ENCODE measurements at regions not wholly inside any gene's neighbourhood (a gene's known extent, or its start where the extent isn't known, plus 50 kb on each side); places are given as distances from the start of the nearest gene placed in this dataset.
A peak's percentile ranks its signal among the peaks of the same experiment; 100 is the strongest.

GRCh38 chrX:4450177-4450576 is 736.7 kb upstream of the PRKX start:
- no peak for DNase-seq

DNA sequence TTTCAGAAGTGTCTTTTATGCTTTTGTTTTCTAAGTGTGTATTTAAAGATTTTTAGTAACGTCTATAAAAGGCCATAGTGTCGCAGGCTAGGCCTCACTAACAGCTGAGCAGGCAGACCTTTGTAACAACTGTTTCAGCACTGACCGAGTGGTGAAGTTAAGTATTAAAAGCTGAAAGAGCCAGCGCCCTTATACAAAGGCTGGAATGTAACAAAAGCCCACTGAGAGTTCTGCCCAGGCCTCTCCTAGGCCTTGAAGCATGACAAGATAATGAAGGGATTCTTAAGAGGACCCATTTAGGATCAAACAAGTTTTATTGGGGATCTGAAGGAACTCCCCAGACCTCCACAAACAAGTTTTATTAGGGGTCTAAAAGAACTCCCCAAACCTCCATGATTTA is 722.5 kb upstream of the PRKX start:
- DNase-seq = no peak

GRCh38 chrX:4397471-4397870 is 684.0 kb upstream of the PRKX start:
- DNase-seq = no peak

DNA sequence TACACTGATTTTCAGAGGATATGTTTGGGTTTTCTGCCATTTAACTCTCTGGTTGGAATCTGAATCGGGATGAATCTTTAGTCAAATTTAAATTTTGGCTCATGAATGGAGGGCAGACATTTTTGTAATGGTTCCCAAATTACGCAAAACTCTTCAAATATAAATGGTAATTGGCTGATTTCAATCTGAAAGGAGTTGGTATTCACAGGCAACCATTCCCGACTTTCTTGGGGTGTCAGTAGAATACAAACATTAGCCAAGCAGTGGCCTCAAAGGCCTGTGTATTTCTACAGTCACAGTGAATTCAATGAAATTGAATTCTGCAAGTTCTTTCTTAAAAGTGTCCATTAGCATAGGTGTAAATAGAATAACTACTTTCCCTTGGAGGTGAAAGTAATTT is 668.8 kb upstream of the PRKX start:
- no peak for DNase-seq

GRCh38 chrX:4380710-4381109 is 667.3 kb upstream of the PRKX start:
- no peak for DNase-seq

DNA sequence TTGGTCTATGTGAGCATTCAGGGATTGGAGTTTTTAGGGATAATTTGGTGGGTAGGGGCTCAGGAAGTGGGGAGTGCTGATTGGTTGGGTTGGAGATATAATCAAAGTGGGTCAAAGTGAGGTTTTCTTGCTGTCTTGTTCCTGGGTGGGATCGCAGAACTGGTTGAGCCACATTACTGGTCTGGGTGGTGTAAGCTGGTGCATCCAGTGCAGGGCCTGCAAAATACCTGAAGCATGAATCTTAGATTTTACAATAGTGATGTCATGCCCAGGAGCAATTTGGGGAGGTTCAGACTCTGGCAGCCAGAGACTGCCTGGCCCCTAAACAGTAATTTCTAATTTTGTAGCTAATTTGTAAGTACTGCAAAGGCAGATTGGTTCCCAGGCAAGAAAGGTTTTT is 665.6 kb upstream of the PRKX start:
- no peak for DNase-seq

- no peak for DNase-seq
Measured at GRCh38 chrX:4373791-4374190, 660.3 kb upstream of the PRKX start.

- no peak for DNase-seq
Measured at GRCh38 chrX:4358577-4358976, 645.1 kb upstream of the PRKX start.

- DNase-seq = no peak
Measured at GRCh38 chrX:4322916-4323315, 609.5 kb upstream of the PRKX start.

GRCh38 chrX:4320436-4320947 is 607.0 kb upstream of the PRKX start:
- DNase-seq = no peak

- no peak for DNase-seq
Measured at GRCh38 chrX:4315891-4316290, 602.4 kb upstream of the PRKX start.

- no peak for DNase-seq
Measured at GRCh38 chrX:4314586-4314985, 601.1 kb upstream of the PRKX start.

- DNase-seq = no peak
Measured at GRCh38 chrX:4277122-4277521, 563.7 kb upstream of the PRKX start.

- DNase-seq = no peak
Measured at GRCh38 chrX:4268676-4269075, 555.2 kb upstream of the PRKX start.

- DNase-seq = no peak
Measured at GRCh38 chrX:4265036-4265435, 551.6 kb upstream of the PRKX start.

GRCh38 chrX:4263030-4263803 is 549.8 kb upstream of the PRKX start:
- peak; percentile 18 for DNase-seq

GRCh38 chrX:4253092-4253491 is 539.6 kb upstream of the PRKX start:
- DNase-seq = no peak

GRCh38 chrX:4249401-4249800 is 536.0 kb upstream of the PRKX start:
- DNase-seq = no peak

- DNase-seq = no peak
Measured at GRCh38 chrX:4243759-4244158, 530.3 kb upstream of the PRKX start.

DNA sequence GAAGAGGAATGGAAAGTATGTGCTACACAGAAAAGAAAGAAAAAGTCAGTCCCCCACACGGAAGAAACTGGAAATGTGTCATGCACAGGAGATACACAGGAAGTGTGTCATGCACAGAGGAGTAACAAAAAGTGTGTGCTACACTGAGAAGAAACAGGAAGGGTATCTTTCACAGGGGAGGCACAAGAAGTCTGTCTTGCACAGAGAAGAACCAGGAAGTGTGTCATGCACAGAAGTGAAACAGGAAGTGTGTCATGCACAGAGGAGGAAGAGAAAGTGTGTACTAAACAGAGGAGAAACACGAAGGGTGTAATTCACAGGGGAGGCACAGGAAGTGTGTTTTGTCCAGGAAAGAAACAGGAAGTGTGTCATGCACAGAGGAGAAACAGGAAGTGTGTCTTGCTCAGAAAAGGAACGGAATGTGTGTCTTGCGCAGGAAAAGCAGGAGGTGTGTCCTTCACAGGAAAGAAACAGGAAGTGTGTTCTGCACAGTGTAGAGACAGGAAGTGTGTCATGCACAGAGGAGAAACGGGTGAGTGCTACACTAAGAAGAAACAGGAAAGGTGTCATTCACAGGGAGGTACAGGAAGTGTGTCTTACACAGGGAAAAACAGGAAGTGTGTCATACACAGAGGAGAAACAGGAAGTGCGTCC is 527.2 kb upstream of the PRKX start:
- peak; percentile 27 for DNase-seq

DNA sequence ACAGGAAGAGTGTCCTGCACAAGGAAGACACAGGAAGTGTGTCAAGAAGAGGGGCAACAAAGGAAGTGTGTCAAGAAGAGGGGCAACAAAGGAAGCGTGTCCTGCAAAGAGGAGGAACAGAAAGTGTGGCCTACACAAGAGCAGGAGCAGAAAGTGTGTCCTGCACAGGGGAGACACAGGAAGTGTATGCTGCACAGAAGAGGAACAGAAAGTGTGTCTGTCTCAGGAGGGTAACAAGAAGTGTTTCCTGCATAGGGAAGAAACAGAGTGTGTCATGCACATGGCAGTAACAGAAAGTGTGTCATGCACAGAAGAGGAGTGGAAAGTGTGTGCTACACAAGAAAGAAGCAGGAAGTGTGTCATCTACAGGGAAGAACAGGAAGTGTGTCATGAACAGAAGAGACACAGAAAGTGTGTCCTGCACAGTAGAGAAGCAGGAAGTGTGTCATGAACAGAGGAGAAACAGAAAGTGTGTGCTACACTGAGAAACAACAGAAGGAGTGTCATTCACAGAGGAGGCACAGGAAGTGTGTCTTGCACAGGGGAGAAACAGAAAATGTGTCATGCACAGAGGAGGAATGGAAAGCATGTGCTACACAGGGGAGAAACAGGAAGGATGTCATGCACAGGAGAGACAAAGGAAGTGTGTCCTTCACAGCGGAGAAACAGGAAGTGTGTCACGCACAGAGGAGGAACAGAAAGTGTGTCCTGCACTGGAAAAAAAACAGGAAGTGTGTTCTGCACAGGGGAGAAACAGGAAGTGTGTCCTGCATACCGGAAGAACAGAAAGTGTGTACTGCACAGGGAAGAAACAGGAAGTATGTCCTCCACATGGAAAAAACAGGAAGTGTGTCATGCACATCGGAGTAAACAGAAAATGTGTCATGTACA is 526.4 kb upstream of the PRKX start:
- DNase-seq = peak; percentile 1

GRCh38 chrX:4238916-4239315 is 525.5 kb upstream of the PRKX start:
- DNase-seq = no peak

GRCh38 chrX:4225086-4225485 is 511.6 kb upstream of the PRKX start:
- DNase-seq = no peak

DNA sequence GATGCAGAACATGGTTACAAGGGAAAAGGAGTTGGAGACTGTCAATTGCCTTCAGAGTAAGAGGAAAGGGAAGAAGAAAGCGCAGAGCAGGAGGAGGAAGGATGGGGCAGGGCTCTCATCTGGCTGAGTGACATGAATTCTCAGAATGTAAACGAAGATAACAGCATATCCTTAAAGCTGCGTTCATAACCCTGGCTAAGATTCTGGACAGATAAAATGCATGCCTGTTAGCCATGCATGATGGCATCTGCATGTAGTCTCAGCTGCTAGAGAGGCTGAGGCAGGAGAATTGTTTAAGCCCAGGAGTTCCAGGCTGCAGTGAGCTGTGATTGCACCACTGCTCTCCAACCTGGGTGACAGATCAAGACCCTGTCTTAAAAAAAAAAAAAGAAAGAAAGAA is 493.5 kb upstream of the PRKX start:
- DNase-seq = no peak
